ENCODE measurements at regions not wholly inside any gene's neighbourhood (a gene's known extent, or its start where the extent isn't known, plus 50 kb on each side); places are given as distances from the start of the nearest gene placed in this dataset.

DNA sequence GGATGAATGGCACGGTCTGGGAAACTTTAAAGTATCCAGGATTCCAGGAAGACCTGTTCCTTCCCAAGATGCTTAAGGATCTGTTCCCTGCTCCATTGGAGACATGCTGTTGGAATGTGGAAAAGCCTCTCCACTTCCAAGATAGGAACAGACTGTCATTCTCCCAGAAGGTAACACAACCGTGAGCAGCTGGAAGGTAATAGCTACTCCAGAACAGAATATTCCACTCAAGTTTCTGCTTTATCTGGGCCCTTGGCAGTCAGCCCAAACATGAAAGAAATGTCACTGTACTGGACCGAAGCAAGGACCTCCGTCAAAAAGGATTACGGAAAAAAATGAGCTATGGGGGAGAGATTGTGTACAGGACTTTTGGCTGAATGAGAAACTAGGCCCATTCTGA lies 420.9 kb upstream of the NBEA start:
- TF ChIP-seq, protein P1, sequence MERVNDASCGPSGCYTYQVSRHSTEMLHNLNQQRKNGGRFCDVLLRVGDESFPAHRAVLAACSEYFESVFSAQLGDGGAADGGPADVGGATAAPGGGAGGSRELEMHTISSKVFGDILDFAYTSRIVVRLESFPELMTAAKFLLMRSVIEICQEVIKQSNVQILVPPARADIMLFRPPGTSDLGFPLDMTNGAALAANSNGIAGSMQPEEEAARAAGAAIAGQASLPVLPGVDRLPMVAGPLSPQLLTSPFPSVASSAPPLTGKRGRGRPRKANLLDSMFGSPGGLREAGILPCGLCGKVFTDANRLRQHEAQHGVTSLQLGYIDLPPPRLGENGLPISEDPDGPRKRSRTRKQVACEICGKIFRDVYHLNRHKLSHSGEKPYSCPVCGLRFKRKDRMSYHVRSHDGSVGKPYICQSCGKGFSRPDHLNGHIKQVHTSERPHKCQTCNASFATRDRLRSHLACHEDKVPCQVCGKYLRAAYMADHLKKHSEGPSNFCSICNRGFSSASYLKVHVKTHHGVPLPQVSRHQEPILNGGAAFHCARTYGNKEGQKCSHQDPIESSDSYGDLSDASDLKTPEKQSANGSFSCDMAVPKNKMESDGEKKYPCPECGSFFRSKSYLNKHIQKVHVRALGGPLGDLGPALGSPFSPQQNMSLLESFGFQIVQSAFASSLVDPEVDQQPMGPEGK (CRISPR knock-in tag; IDR thresholded peaks at IDR 0.05; ENCODE audit: borderline replicate concordance): no peak
- TF ChIP-seq, protein P2, sequence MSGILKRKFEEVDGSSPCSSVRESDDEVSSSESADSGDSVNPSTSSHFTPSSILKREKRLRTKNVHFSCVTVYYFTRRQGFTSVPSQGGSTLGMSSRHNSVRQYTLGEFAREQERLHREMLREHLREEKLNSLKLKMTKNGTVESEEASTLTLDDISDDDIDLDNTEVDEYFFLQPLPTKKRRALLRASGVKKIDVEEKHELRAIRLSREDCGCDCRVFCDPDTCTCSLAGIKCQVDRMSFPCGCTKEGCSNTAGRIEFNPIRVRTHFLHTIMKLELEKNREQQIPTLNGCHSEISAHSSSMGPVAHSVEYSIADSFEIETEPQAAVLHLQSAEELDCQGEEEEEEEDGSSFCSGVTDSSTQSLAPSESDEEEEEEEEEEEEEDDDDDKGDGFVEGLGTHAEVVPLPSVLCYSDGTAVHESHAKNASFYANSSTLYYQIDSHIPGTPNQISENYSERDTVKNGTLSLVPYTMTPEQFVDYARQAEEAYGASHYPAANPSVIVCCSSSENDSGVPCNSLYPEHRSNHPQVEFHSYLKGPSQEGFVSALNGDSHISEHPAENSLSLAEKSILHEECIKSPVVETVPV (CRISPR knock-in tag; IDR thresholded peaks at IDR 0.05): no peak
- TF ChIP-seq, protein P3, sequence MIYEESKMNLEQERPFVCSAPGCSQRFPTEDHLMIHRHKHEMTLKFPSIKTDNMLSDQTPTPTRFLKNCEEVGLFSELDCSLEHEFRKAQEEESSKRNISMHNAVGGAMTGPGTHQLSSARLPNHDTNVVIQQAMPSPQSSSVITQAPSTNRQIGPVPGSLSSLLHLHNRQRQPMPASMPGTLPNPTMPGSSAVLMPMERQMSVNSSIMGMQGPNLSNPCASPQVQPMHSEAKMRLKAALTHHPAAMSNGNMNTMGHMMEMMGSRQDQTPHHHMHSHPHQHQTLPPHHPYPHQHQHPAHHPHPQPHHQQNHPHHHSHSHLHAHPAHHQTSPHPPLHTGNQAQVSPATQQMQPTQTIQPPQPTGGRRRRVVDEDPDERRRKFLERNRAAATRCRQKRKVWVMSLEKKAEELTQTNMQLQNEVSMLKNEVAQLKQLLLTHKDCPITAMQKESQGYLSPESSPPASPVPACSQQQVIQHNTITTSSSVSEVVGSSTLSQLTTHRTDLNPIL (CRISPR knock-in tag; IDR thresholded peaks at IDR 0.05; ENCODE audit: low read depth): no peak
- TF ChIP-seq, protein P4, sequence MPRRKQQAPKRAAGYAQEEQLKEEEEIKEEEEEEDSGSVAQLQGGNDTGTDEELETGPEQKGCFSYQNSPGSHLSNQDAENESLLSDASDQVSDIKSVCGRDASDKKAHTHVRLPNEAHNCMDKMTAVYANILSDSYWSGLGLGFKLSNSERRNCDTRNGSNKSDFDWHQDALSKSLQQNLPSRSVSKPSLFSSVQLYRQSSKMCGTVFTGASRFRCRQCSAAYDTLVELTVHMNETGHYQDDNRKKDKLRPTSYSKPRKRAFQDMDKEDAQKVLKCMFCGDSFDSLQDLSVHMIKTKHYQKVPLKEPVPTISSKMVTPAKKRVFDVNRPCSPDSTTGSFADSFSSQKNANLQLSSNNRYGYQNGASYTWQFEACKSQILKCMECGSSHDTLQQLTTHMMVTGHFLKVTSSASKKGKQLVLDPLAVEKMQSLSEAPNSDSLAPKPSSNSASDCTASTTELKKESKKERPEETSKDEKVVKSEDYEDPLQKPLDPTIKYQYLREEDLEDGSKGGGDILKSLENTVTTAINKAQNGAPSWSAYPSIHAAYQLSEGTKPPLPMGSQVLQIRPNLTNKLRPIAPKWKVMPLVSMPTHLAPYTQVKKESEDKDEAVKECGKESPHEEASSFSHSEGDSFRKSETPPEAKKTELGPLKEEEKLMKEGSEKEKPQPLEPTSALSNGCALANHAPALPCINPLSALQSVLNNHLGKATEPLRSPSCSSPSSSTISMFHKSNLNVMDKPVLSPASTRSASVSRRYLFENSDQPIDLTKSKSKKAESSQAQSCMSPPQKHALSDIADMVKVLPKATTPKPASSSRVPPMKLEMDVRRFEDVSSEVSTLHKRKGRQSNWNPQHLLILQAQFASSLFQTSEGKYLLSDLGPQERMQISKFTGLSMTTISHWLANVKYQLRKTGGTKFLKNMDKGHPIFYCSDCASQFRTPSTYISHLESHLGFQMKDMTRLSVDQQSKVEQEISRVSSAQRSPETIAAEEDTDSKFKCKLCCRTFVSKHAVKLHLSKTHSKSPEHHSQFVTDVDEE (CRISPR knock-in tag; IDR thresholded peaks at IDR 0.05): no peak
- TF ChIP-seq TCF4 (CRISPR knock-in tag; IDR thresholded peaks at IDR 0.05; ENCODE audit: borderline replicate concordance): no peak
- TF ChIP-seq ZFP30 (CRISPR knock-in tag; IDR thresholded peaks at IDR 0.05): no peak

Measured in SK-N-SH treated with all-trans-retinoic acid at 6 μM for 48 hours (cell line).